ENCODE measurements at regions not wholly inside any gene's neighbourhood (a gene's known extent, or its start where the extent isn't known, plus 50 kb on each side); places are given as distances from the start of the nearest gene placed in this dataset.

DNA sequence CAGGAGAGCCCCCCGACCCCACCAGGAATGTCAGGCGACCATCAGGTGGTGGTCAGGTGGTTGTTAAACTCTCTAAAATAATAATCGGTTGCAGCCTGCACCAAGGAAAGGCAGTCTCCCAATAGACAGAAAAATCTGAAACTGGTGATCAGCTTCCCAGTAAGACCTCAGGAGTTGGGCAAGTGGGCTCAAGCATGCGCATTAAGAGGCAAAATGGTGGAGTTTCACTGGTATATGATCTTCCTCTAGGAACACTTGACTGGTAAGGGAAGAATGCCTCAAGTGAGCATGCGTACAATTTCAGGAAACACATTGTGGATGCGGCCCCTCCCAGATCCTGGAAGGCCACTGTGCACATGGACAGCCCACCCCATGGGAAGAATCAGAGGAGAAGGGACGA, 619.9 kb downstream of the TYW1 start:
- no peak overlapping the region for H3K4me2 ChIP-seq (ENCODE audit: low read length)
- H2AFZ ChIP-seq (ENCODE audit: low read depth, low read length), result no peak overlapping the region
- no peaks in the 10 kb centered on the region for H3K4me1 ChIP-seq (ENCODE audit: low read length)
- no peak overlapping the region for H3K27ac ChIP-seq (ENCODE audit: low read length)
- no peak overlapping the region for H3K9ac ChIP-seq (ENCODE audit: low read length)
- no peaks in the 10 kb centered on the region for H3K36me3 ChIP-seq (replicated peaks; ENCODE audit: low read depth, low read length)
- no peaks in the 10 kb centered on the region for H4K20me1 ChIP-seq (ENCODE audit: insufficient read depth, low read length)
- TF ChIP-seq, protein P1, sequence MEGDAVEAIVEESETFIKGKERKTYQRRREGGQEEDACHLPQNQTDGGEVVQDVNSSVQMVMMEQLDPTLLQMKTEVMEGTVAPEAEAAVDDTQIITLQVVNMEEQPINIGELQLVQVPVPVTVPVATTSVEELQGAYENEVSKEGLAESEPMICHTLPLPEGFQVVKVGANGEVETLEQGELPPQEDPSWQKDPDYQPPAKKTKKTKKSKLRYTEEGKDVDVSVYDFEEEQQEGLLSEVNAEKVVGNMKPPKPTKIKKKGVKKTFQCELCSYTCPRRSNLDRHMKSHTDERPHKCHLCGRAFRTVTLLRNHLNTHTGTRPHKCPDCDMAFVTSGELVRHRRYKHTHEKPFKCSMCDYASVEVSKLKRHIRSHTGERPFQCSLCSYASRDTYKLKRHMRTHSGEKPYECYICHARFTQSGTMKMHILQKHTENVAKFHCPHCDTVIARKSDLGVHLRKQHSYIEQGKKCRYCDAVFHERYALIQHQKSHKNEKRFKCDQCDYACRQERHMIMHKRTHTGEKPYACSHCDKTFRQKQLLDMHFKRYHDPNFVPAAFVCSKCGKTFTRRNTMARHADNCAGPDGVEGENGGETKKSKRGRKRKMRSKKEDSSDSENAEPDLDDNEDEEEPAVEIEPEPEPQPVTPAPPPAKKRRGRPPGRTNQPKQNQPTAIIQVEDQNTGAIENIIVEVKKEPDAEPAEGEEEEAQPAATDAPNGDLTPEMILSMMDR (IDR thresholded peaks at IDR 0.05; ENCODE audit: low read depth, low read length), result no peak
- TF ChIP-seq EZH2phosphoT487 (IDR thresholded peaks at IDR 0.05; ENCODE audit: low read depth), result no peak
- H3K79me2 ChIP-seq (ENCODE audit: low read length), result no peaks in the 10 kb centered on the region
- no peaks in the 10 kb centered on the region; the same call in 1 of the 2 replicates for H3K9me3 ChIP-seq (ENCODE audit: insufficient read depth, low read length)
- H3K27me3 ChIP-seq (ENCODE audit: low read depth, low read length), result no peaks in the 10 kb centered on the region
- no peak overlapping the region for H3K4me3 ChIP-seq (ENCODE audit: low read length)

DNA sequence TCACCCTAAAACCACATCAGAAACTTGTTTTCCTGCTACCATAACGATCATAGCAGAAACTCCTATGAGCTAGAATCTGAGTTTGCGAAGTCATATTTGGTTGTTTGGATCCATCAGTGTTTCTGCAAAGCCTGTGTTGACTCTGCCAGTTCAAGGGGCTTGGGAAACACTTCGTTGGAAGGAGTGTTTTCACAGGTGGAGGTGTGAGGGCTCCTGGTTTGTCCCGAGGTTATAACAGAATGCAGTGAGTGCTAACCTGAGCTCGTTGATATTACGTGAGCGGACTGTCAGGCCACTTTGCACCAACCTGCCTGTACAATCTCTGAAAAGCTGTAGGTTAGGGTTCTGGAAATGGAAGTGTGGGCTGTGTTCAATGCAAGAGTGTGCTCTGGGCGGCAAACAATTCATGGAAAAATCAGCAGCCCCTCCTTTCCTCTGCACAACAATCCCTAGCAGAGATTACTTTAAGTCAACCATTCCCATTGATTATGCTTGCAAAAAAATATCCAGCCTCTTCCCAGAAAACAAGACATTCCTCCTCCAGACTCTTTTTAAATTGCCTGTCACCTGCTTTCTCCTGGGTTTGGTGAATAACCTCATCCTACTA, 622.0 kb downstream of the TYW1 start:
- no peaks in the 10 kb centered on the region for H3K79me2 ChIP-seq (ENCODE audit: low read length)
- no peak overlapping the region for H3K4me3 ChIP-seq (ENCODE audit: low read length)
- no peak overlapping the region for H3K27ac ChIP-seq (ENCODE audit: low read length)
- no peak overlapping the region for H3K4me2 ChIP-seq (ENCODE audit: low read length)
- no peak overlapping the region for H2AFZ ChIP-seq (ENCODE audit: low read depth, low read length)
- no peaks in the 10 kb centered on the region for H3K4me1 ChIP-seq (ENCODE audit: low read length)
- no peaks in the 10 kb centered on the region for H3K9me3 ChIP-seq (ENCODE audit: insufficient read depth, low read length)
- H3K27me3 ChIP-seq (ENCODE audit: low read depth, low read length), result no peaks in the 10 kb centered on the region
- H3K9ac ChIP-seq (ENCODE audit: low read length), result no peak overlapping the region
- no peaks in the 10 kb centered on the region for H4K20me1 ChIP-seq (ENCODE audit: insufficient read depth, low read length)
- TF ChIP-seq EZH2phosphoT487 (IDR thresholded peaks at IDR 0.05; ENCODE audit: low read depth), result no peak
- TF ChIP-seq, protein P1 (IDR thresholded peaks at IDR 0.05; ENCODE audit: low read depth, low read length), result no peak
- H3K36me3 ChIP-seq (replicated peaks; ENCODE audit: low read depth, low read length), result no peaks in the 10 kb centered on the region

DNA sequence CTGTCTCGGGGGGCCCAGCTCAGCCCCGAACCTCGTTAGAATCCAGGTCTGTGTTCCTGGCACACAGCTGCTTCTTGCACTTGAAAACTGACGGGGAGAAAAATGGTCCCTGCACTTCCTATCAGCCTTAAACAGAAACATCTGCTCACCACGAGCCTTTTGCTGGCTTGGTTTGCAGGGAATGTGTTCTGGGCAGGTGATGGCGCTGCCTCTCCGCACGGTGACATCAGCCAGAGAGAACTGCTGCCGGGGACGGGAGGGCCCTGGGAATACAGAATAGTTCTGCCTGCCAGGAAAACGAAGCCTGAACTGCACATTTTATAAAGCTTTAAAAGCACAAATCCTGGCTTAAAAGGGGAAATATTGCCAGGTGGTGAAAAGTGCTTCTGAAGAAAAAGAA, 622.5 kb downstream of the TYW1 start:
- Histone ChIP-seq H2AFZ (ENCODE audit: low read depth, low read length) (no peak overlapping the region), H3K9me3 (ENCODE audit: insufficient read depth, low read length) (no peaks in the 10 kb centered on the region), H3K79me2 (ENCODE audit: low read length) (no peaks in the 10 kb centered on the region), H3K27me3 (ENCODE audit: low read depth, low read length) (no peaks in the 10 kb centered on the region), H4K20me1 (ENCODE audit: insufficient read depth, low read length) (no peaks in the 10 kb centered on the region), H3K9ac (ENCODE audit: low read length) (no peak overlapping the region), H3K36me3 (replicated peaks; ENCODE audit: low read depth, low read length) (no peaks in the 10 kb centered on the region), H3K4me3 (ENCODE audit: low read length) (no peak overlapping the region), H3K27ac (ENCODE audit: low read length) (no peak overlapping the region), H3K4me1 (ENCODE audit: low read length) (no peaks in the 10 kb centered on the region), H3K4me2 (ENCODE audit: low read length) (no peak overlapping the region)
- TF ChIP-seq, protein P1 (IDR thresholded peaks at IDR 0.05; ENCODE audit: low read depth, low read length), result no peak
- no peak for TF ChIP-seq EZH2phosphoT487 (IDR thresholded peaks at IDR 0.05; ENCODE audit: low read depth)

DNA sequence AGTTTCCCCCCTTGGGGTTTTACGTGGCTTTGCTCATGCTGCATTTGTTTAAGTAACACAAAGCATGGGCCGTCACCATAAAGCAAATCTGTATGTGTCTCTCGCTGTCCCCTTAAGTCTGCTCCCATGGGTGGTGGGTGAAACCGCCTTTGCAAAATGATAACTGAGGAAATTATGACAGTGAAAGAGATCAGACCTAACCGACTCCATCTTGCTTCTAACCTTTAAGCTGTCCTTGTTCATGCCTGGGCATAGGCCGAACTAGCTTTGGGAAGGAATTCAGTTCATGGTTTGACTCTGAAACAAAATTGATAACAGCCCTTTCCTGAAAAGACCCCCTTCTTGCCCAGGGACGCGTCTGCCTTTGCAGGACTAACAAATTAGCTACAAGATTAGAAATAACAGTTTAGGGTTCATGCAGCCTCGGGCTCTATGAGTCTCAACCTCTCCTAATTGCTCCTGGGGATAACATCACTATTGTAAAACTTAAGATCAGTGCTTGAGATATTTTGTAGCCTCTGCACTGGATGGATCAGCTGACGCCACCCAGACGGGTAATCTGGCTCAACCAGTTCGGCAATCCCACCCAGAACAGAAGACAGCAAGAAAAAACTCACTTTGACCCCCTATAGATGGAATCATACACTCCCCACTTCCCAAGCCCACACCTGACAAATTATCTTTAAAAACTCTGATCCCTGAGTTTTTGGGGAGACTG, 623.7 kb downstream of the TYW1 start:
- Histone ChIP-seq H3K4me2 (ENCODE audit: low read length) (no peak overlapping the region), H3K79me2 (ENCODE audit: low read length) (no peaks in the 10 kb centered on the region), H3K4me3 (ENCODE audit: low read length) (no peak overlapping the region), H3K9me3 (ENCODE audit: insufficient read depth, low read length) (no peaks in the 10 kb centered on the region), H2AFZ (ENCODE audit: low read depth, low read length) (no peak overlapping the region), H3K27ac (ENCODE audit: low read length) (no peak overlapping the region), H3K36me3 (replicated peaks; ENCODE audit: low read depth, low read length) (no peaks in the 10 kb centered on the region), H4K20me1 (ENCODE audit: insufficient read depth, low read length) (no peaks in the 10 kb centered on the region), H3K9ac (ENCODE audit: low read length) (no peak overlapping the region), H3K27me3 (ENCODE audit: low read depth, low read length) (no peaks in the 10 kb centered on the region), H3K4me1 (ENCODE audit: low read length) (no peaks in the 10 kb centered on the region)
- TF ChIP-seq, protein P1 (IDR thresholded peaks at IDR 0.05; ENCODE audit: low read depth, low read length), result no peak
- TF ChIP-seq EZH2phosphoT487 (IDR thresholded peaks at IDR 0.05; ENCODE audit: low read depth), result no peak

Measured in OCI-LY3 (cell line).